GM18505 (cell line): ENCODE measurements at regions not wholly inside any gene's neighbourhood (a gene's known extent, or its start where the extent isn't known, plus 50 kb on each side); places are given as distances from the start of the nearest gene placed in this dataset.
"Not testable (repeated sequence)": the region's sequence is repeated elsewhere in the genome, so short reads cannot be mapped to it uniquely, and the experiment has no call there.

Experiments
- ATAC-seq: cut with Tn5 transposase; IDR thresholded peaks from one replicate; pipeline ENCODE4 v1.9.1; 2021; ENCODE audit not compliant: unreplicated experiment
- POLR2A ChIP-seq: IDR thresholded peaks from 4 replicates; pipeline ENCODE4 v1.6.1; 2011; ENCODE audit warnings: borderline replicate concordance; ENCODE audit not compliant: insufficient read depth, insufficient read length; ENCODE audit errors: extremely low read depth

- TF ChIP-seq POLR2A = no peak
- no peak for ATAC-seq
Measured at GRCh38 chr3:16060945-16061344, 113.5 kb upstream of the GALNT15 start.

- ATAC-seq = no peak
- TF ChIP-seq POLR2A = no peak
Measured at GRCh38 chr3:16061491-16061890, 113.0 kb upstream of the GALNT15 start.

GRCh38 chr3:16063603-16064002 lies 110.9 kb upstream of the GALNT15 start:
- no peak for ATAC-seq
- no peak for TF ChIP-seq POLR2A

- TF ChIP-seq POLR2A = no peak
- no peak for ATAC-seq
Measured at GRCh38 chr3:16064642-16065414, 109.7 kb upstream of the GALNT15 start.

GRCh38 chr3:16066545-16066944 lies 107.9 kb upstream of the GALNT15 start:
- ATAC-seq = no peak
- TF ChIP-seq POLR2A = no peak

GRCh38 chr3:16066975-16067374 lies 107.5 kb upstream of the GALNT15 start:
- ATAC-seq = no peak
- TF ChIP-seq POLR2A = no peak

GRCh38 chr3:16067837-16068471 lies 106.5 kb upstream of the GALNT15 start:
- ATAC-seq = no peak
- no peak for TF ChIP-seq POLR2A

GRCh38 chr3:16069149-16069922 lies 105.1 kb upstream of the GALNT15 start:
- ATAC-seq = no peak
- no peak for TF ChIP-seq POLR2A

- no peak for ATAC-seq
Measured at GRCh38 chr3:16070707-16071106, 103.8 kb upstream of the GALNT15 start.

GRCh38 chr3:16071206-16071605 lies 103.3 kb upstream of the GALNT15 start:
- no peak for TF ChIP-seq POLR2A
- ATAC-seq = no peak

More at GRCh38 chr3:16070707-16071106, 103.8 kb upstream of the GALNT15 start:
- no peak for TF ChIP-seq POLR2A

- no peak for TF ChIP-seq POLR2A
- no peak for ATAC-seq
Measured at GRCh38 chr3:16072420-16073110, 101.9 kb upstream of the GALNT15 start.

- TF ChIP-seq POLR2A = no peak
- no peak for ATAC-seq
Measured at GRCh38 chr3:16073203-16073602, 101.3 kb upstream of the GALNT15 start.

- ATAC-seq = not testable (repeated sequence)
Measured at GRCh38 chr3:16073990-16074671, 100.3 kb upstream of the GALNT15 start.
